ENCODE measurements at regions not wholly inside any gene's neighbourhood (a gene's known extent, or its start where the extent isn't known, plus 50 kb on each side); places are given as distances from the start of the nearest gene placed in this dataset.

- no peak for DNase-seq
These were observed 625.6 kb upstream of the FAM241A start for GRCh38 chr4:111519683-111520082.

GRCh38 chr4:111530446-111530845 lies 614.8 kb upstream of the FAM241A start:
- no peak for DNase-seq

DNA sequence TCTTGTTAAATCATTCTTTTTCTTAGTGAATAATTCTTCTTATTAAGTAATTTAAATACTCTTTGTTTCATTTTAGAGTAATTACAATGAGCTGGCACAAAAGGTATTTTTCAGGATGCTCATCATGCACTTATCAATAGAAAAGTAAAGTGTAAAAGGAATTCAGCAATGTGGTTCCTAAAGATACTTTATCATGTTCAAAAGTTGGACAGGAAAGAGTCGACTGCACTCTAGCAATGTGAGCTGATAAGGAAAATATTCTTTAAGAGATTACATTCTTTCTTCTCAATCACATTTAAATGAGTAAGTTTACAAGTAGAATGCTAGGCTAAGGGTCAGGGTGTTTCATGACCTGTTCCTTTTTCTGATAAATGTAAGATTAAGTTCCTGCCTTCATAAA lies 609.5 kb upstream of the FAM241A start:
- no peak for DNase-seq

GRCh38 chr4:111537165-111537564 lies 608.1 kb upstream of the FAM241A start:
- no peak for DNase-seq

- no peak for DNase-seq
These were observed 607.4 kb upstream of the FAM241A start for GRCh38 chr4:111537871-111538270.

- no peak for DNase-seq
These were observed 604.6 kb upstream of the FAM241A start for GRCh38 chr4:111540671-111541070.

GRCh38 chr4:111542056-111542455 lies 603.2 kb upstream of the FAM241A start:
- no peak for DNase-seq

DNA sequence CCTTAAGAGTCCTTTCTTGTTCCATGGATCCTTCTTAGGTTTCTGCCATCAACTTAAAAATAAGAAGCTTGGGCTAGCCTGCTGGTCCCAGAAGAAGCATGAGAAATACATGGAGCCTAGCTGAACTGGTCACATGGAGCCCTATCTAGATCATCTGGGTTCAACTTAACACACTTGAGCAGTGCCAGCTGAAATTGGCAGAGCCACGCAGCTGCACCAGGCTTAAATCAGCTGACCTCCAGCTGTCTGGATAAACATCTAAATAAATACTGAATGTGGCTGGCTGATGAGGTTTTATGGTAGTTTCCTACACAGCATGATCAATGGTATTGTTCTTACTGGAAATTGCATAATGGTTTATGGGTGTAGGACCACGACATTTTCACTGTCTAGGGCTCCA lies 598.4 kb upstream of the FAM241A start:
- no peak for DNase-seq

DNA sequence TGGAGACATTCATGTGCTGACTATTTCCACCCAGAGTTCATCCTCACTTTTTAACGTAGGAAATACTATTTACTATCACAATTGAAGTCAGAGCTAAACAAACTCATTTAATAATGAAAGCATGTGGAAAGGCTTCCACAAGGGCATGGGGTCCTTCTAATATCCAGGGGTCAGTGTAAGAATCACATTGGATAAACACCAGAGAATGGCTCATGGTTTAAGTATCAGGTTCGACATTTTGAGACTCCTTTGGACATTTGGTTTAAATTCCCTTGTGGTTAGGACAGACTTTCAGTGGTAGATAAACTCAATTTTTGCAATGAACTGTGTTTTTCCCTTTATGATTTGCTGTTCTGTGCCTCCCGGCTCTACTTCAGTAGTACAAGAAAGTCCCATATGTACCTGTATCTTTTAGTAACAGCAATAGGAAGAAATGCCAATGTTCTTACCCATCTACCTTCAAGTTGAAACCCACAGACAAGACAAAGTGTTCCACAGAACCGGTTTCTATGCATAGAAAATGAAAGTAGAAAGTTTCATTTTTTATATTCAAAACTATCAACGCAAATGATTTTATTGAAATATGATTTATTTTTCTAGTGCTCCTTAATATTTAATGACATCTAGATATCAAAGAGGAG lies 589.0 kb upstream of the FAM241A start:
- no peak for DNase-seq

DNA sequence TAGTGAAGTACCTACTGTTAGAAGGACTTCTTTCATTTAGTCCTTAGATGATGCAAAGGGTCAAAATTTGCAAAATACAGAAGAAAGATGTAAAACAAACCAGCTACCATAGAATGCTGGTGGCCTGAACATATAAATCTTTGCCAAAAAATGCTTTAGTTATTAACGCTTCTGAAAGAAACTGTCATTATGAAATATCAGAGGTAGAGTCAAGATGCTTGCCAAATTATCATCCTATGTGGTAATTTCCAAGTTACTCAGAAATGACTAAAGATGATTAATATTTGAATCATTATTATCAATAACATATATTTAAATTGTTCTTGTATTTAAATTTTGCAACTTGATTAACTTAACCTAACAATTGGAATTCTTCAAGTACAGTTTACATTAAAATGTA lies 588.4 kb upstream of the FAM241A start:
- DNase-seq = no peak

GRCh38 chr4:111562826-111563225 lies 582.4 kb upstream of the FAM241A start:
- no peak for DNase-seq

DNA sequence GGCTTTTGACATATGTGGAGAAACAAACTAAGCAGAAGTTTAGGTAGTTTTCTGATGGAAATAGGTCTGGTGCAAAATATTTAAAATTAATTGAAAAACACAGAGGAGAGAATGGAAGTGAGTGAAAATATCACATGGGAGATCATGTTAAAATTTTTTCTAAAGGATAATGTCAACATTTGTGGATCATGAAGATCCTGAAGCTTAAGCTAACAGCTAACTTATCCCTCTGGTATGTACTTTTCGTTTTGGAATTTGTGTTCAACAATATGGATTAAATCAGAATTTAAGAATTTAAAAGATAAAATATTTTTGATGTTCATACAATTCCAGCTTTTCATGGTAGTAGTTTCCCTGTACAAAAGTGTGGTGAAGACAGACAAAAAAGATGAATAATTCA lies 572.8 kb upstream of the FAM241A start:
- DNase-seq = no peak

DNA sequence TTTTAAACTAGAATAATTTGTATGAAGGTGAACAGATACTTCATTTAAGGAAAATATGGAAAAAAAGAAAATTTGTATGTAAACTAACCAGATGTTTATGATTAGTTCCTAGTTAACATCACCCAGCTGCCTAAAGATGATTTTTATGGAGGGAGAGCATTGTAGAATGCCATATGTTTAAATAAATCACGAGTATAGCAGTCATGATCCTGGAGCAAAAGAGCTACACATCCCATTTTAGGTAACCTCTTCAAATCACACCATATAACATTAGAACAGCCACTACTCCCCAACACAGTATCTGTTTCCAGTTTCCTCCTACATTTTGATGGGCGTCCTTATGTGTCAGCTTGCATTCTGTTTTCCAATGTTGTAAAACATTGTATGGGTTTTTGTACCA lies 571.9 kb upstream of the FAM241A start:
- DNase-seq = no peak

DNA sequence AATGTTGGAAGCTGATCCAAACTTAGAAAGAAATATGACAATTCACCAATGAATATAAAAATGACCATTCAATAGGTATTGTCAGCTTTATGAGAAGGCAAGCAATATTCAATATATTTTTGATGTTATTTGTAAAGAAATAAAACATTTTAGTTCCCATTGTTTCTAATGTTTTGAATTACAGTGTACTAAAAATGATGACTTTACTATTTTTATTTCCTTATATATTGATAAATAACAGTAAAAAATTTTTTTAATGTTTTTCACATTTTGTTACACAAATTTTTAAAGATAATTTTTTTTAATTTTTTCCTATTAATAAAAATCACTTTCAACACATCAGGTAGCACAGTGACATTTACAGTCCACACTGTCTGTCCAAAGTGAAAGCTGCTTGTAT lies 565.5 kb upstream of the FAM241A start:
- no peak for DNase-seq

DNA sequence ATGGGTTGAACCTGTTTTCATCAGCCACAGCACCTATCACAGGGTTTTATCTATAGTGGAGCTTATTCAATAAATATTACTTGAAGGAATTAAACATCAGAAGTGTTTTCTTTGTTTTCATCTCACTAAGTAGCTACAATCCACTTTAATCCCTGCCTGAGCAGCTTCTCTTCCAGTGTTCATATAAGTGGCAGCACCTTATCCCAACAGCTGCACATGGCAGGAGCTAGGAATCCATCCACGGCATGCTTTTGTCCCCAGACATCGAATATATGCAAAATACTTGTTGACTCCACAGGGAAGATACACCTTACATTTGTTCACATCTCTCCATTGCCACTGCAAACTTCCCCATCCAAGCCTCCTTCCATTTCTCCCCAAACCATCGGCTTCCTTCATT lies 549.8 kb upstream of the FAM241A start:
- no peak for DNase-seq

GRCh38 chr4:111596491-111596890 lies 548.8 kb upstream of the FAM241A start:
- no peak for DNase-seq

GRCh38 chr4:111601671-111602070 lies 543.6 kb upstream of the FAM241A start:
- no peak for DNase-seq

DNA sequence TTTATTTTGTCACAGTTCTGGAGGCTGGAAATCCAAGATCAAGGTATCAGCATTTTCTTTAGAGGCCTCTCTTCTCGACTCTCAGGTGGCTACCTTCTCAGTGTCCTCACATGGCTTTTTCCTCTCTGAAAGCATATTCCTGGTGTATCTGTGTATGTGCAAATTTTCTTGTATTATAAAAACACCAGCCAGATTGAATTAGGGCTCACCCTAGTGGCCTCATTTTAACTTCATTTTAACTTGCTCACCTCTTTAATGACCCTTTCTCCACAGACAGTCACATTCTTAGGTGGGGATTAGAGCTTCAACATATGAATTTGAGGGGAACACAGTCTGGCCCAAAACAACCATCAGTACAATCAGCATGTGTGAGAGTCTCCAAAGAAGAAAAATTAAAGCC lies 542.4 kb upstream of the FAM241A start:
- no peak for DNase-seq

DNA sequence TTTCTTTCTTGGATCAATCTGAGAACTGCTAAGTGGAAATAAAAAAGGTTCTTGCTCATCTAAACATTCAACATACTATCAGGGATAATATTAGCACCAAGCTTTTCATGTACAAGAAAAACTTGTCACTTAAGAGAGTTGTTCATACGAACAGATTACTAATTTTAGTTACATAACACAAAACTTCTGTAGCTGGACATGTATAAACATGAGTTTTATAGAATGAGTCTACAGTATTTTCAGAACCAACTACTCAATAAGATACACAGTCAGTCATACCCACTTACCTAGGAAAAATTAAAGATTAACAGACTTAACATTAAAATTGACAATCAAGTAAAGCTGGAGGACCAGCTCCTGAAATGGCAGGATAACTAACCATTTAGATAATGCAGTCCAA lies 540.1 kb upstream of the FAM241A start:
- no peak for DNase-seq

DNA sequence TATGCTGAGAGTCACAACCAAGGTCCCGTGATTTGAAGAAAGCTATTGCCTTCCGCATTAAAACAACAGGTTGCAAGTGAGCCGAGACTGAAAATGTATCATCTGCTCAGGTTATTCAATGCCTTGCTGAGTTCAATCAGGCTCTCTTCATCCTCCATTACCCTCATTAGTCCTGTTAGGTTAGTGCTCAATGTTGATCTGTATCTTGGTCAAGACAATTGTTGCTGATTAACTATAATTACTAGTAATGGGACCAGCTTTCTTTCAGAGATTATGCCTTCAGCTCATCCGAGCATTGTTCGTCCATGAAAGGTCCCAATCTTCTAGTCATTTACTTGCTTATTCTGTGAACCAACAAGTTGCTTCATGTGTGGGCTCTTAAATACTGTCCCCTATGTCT lies 534.6 kb upstream of the FAM241A start:
- no peak for DNase-seq

DNA sequence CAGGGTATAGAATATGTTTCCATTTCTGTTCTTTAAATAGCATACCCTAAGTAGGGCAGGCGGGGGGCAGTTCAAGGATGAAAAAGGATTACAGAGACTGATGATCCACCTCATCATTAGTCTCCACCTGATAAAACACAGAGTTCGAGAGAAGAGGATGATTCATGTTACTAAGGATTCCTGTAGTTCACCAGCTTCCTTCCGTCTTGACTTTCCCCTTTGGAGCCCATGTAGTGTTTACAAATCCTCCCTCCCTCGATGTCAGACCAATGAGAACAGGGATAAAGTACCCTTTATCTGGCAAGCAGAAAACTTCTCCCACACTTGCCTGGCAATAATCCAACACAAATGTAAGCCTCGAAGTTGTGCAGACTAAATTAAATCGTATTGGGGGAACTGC lies 526.3 kb upstream of the FAM241A start:
- no peak for DNase-seq

- DNase-seq = no peak
These were observed 516.8 kb upstream of the FAM241A start for GRCh38 chr4:111628437-111628836.

DNA sequence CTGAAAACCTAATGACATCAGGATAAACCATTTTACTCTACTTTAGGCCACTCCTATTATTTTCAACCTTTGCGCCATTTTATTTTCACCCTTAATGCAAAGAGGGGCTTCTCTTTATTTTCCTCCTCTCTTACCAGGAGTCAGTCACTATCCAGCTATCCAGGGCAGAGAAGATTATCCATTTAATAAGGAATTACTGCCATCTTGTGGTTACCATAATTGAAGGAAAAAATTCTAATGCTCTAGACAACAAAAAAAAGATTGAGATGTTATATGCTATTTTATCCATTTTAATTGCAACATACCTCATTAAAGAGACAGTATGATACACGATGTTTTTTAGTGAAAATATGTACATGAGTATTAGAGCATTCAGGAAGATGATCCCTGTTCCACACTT lies 514.5 kb upstream of the FAM241A start:
- no peak for DNase-seq

DNA sequence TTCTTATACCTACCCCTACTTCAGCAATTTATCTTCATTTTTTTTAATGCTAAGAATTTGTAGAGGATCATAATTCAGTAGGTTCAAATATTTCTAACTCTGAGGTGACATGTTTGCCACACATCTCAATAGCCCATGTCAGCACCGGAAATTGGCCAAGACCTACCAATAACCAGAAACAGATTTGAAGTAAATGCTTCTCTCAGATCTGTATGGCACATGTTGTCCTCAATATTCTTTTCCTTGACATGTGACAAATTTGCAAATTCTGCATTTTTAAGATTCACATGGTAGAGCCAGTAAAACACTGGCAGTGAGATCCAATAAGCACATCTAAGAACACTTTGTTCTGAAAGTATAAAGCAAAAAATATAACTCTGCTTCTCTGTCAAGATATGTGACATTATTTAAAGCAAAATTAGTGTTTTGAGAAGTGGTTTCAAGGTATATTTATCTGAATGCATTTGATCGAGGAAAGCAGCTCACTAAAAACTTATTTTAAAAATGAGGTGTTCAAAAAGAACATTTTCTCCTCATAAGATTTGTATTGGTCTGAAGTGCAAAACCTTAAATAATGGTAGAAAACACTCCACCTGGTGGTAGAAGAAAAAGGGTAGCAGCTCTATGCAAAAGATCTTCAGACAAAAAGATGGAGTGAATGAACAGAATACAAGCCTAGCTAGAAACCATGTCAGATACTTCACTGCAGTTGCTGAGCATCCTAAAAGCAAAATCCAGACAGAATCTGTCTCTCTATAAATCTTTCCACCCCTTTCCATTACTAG lies 513.8 kb upstream of the FAM241A start:
- no peak for DNase-seq

DNA sequence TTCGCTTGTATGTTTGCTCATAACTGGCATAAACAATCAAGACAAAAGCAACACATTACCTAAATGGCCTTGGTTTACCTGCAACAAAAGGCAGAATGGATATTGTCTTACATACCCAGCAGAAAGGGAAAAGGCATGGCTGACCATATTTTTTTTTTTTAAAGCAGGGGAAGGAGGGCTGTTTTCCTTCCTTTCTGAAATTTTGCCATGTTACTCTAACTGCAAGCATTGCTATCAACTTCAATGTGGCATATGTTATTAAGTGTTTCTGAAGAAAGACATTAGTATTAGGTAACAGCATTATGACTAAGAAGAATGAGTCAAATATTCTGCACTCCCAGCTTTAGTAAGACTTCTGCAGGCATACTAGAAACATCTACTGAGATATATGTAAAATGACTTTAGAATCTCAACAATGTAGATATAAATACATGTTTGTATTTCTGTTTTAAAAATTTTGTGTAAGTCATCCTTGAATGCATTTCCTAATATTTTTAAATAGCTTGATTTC lies 512.6 kb upstream of the FAM241A start:
- DNase-seq = no peak

Data from activated T-cell treated with anti-CD3 and anti-CD28 coated beads for 4 hours (primary cell).